H9 (cell line): ENCODE measurements at regions not wholly inside any gene's neighbourhood (a gene's known extent, or its start where the extent isn't known, plus 50 kb on each side); places are given as distances from the start of the nearest gene placed in this dataset.

Experiments used
- DNase-seq: peaks from one replicate; pipeline ENCODE4 v3.0.0-alpha.2; 2017
- H2AFZ ChIP-seq: one replicate; pipeline ENCODE4 v1.6.1; 2013; ENCODE audit warnings: mild to moderate bottlenecking, low read length, control low read depth, moderate library complexity
- H2AK5ac ChIP-seq: 2 replicates; pipeline ENCODE4 v1.6.1; 2013; ENCODE audit warnings: low read length, control low read depth, mixed read lengths; ENCODE audit not compliant: insufficient read length
- H2BK120ac ChIP-seq: one replicate; pipeline ENCODE4 v1.6.1; 2013; ENCODE audit warnings: low read depth, mild to moderate bottlenecking, low read length, control low read depth, inconsistent platforms; ENCODE audit not compliant: poor library complexity, severe bottlenecking
- H2BK12ac ChIP-seq: 2 replicates; pipeline ENCODE4 v1.6.1; 2013; ENCODE audit warnings: low read length, control low read depth, mixed read lengths, low read depth; ENCODE audit not compliant: insufficient read length
- H2BK15ac ChIP-seq: 2 replicates; pipeline ENCODE4 v1.6.1; 2013; ENCODE audit warnings: low read depth, low read length, control low read depth
- H2BK20ac ChIP-seq: one replicate; pipeline ENCODE4 v1.6.1; 2013; ENCODE audit warnings: low read depth, mild to moderate bottlenecking, low read length, control low read depth, inconsistent platforms; ENCODE audit not compliant: poor library complexity, severe bottlenecking
- H2BK5ac ChIP-seq: 2 replicates; pipeline ENCODE4 v1.6.1; 2013; ENCODE audit warnings: low read length, control low read depth, mixed read lengths; ENCODE audit not compliant: insufficient read length
- H3K14ac ChIP-seq: 2 replicates; pipeline ENCODE4 v1.6.1; 2013; ENCODE audit warnings: low read length, control low read depth; ENCODE audit not compliant: insufficient read depth
- H3K18ac ChIP-seq: 2 replicates; pipeline ENCODE4 v1.6.1; 2013; ENCODE audit warnings: low read depth, mild to moderate bottlenecking, mixed read lengths, low read length, control low read depth; ENCODE audit not compliant: insufficient read length
- H3K23ac ChIP-seq: 2 replicates; pipeline ENCODE4 v1.6.1; 2013; ENCODE audit warnings: low read length, control low read depth, mixed read lengths, low read depth; ENCODE audit not compliant: insufficient read length
- H3K23me2 ChIP-seq: 2 replicates; pipeline ENCODE4 v1.6.1; 2013; ENCODE audit warnings: low read depth, mild to moderate bottlenecking, mixed read lengths, low read length, control low read depth; ENCODE audit not compliant: insufficient read length, poor library complexity, severe bottlenecking
- H3K27ac ChIP-seq: 2 replicates; pipeline ENCODE4 v1.5.1; 2013; ENCODE audit warnings: low read length, control low read depth, mixed read lengths, low read depth; ENCODE audit not compliant: insufficient read length
- H3K27me3 ChIP-seq: 2 replicates; pipeline ENCODE4 v1.6.1; 2013; ENCODE audit warnings: low read length, control low read depth, inconsistent platforms; ENCODE audit not compliant: insufficient read depth
- H3K4ac ChIP-seq: 2 replicates; pipeline ENCODE4 v1.6.1; 2013; ENCODE audit warnings: low read depth, mild to moderate bottlenecking, control low read depth, inconsistent platforms, low read length, moderate library complexity
- H3K4me1 ChIP-seq: 2 replicates; pipeline ENCODE4 v1.6.1; 2013; ENCODE audit warnings: low read length, control low read depth, inconsistent platforms; ENCODE audit not compliant: insufficient read depth
- H3K4me2 ChIP-seq: 2 replicates; pipeline ENCODE4 v1.6.1; 2013; ENCODE audit warnings: low read length, control low read depth, mixed read lengths; ENCODE audit not compliant: insufficient read length, insufficient read depth
- H3K56ac ChIP-seq: 2 replicates; pipeline ENCODE4 v1.6.1; 2013; ENCODE audit warnings: low read depth, mild to moderate bottlenecking, mixed read lengths, low read length, control low read depth; ENCODE audit not compliant: insufficient read length
- H3K79me1 ChIP-seq: 2 replicates; pipeline ENCODE4 v1.6.1; 2013; ENCODE audit warnings: low read depth, mild to moderate bottlenecking, moderate library complexity, low read length, control low read depth, inconsistent platforms; ENCODE audit not compliant: insufficient read depth, poor library complexity, severe bottlenecking
- H3K79me2 ChIP-seq: 2 replicates; pipeline ENCODE4 v1.6.1; 2013; ENCODE audit warnings: low read length, control low read depth, inconsistent platforms; ENCODE audit not compliant: insufficient read depth
- H3K9ac ChIP-seq: 2 replicates; pipeline ENCODE4 v1.6.1; 2013; ENCODE audit warnings: low read length, control low read depth, mixed read lengths; ENCODE audit not compliant: insufficient read length; ENCODE audit errors: extremely low read depth
- H3K9me3 ChIP-seq: one replicate; pipeline ENCODE4 v1.6.1; 2013; ENCODE audit warnings: low read depth, low read length, inconsistent platforms; ENCODE audit not compliant: control insufficient read depth
- H3T11ph ChIP-seq: one replicate; pipeline ENCODE4 v1.6.1; 2013; ENCODE audit warnings: mild to moderate bottlenecking, low read length, control low read depth, inconsistent platforms
- H4K20me1 ChIP-seq: one replicate; pipeline ENCODE4 v1.6.1; 2013; ENCODE audit not compliant: control insufficient read depth, insufficient read length, insufficient read depth
- H4K5ac ChIP-seq: 2 replicates; pipeline ENCODE4 v1.6.1; 2013; ENCODE audit warnings: low read depth, mild to moderate bottlenecking, mixed read lengths, low read length, control low read depth; ENCODE audit not compliant: insufficient read length
- H4K8ac ChIP-seq: replicated peaks from 2 replicates; pipeline ENCODE4 v1.6.1; 2013; ENCODE audit warnings: low read length, control low read depth, mixed read lengths, low read depth; ENCODE audit not compliant: insufficient read length
- H4K91ac ChIP-seq: 2 replicates; pipeline ENCODE4 v1.6.1; 2013; ENCODE audit warnings: low read depth, mild to moderate bottlenecking, moderate library complexity, mixed read lengths, low read length, control low read depth; ENCODE audit not compliant: insufficient read length
- H3K27ac Mint-ChIP-seq, 3 experiments: 2 replicates in 2 of 3; 3 replicates in 1 of 3; pipeline ENCODE4 v1.8.0; 2020 to 2021; ENCODE audit warnings: mixed read lengths in 3 of 3, mild to moderate bottlenecking in 1 of 3, moderate library complexity in 1 of 3
- H3K27me3 Mint-ChIP-seq: 2 replicates; pipeline ENCODE4 v1.8.0; 2021; ENCODE audit warnings: low read depth, mild to moderate bottlenecking, moderate library complexity, mixed read lengths
- H3K36me3 Mint-ChIP-seq, 3 experiments: 2 replicates in 2 of 3; 3 replicates in 1 of 3; pipeline ENCODE4 v1.8.0; 2020 to 2021; ENCODE audit warnings: low read depth in 3 of 3, mixed read lengths in 3 of 3; ENCODE audit not compliant: insufficient read depth in 1 of 3
- H3K4me1 Mint-ChIP-seq, 2 experiments: 2 replicates each; pipeline ENCODE4 v1.8.0; 2020; ENCODE audit warnings: mixed read lengths in 2 of 2
- H3K4me3 Mint-ChIP-seq, 2 experiments: 2 replicates in 1 of 2; 3 replicates in 1 of 2; pipeline ENCODE4 v1.8.0; 2020 to 2021; ENCODE audit warnings: mild to moderate bottlenecking in 2 of 2, mixed read lengths in 2 of 2, moderate library complexity in 1 of 2
- H3K9me3 Mint-ChIP-seq, 2 experiments: 2 replicates in 1 of 2; 3 replicates in 1 of 2; pipeline ENCODE4 v1.8.0; 2020; ENCODE audit warnings: mild to moderate bottlenecking in 2 of 2, mixed read lengths in 2 of 2, moderate library complexity in 1 of 2
- CTCF ChIP-seq: fragments of 200-600 bp; sonication (generic); conservative IDR thresholded peaks from 3 replicates; pipeline ENCODE4 v1.8.0; 2021; ENCODE audit warnings: antibody characterized with exemption, mild to moderate bottlenecking
- WGBS: extraction: QIAGEN DNeasy Blood & Tissue Kit; methylation state at CpG from one replicate; pipeline ENCODE4 v1.1.7; 2013; ENCODE audit warnings: missing lambda C conversion rate, low lambda C conversion rate, mixed read lengths; ENCODE audit not compliant: insufficient read length; ENCODE audit errors: extremely low coverage; 5-methylcytosine and 5-hydroxymethylcytosine counted together

- Mint-ChIP-seq H3K27me3 (no peaks in the 10 kb centered on the region), H3K36me3 (no peaks in the 10 kb centered on the region), H3K27ac (no peak overlapping the region), H3K4me3 (no peak overlapping the region), H3K9me3 (no peaks in the 10 kb centered on the region), H3K4me1 (no peaks in the 10 kb centered on the region)
- H3K79me1 ChIP-seq: no peaks in the 10 kb centered on the region
- no peaks in the 10 kb centered on the region for H3K27me3 ChIP-seq
- H4K5ac ChIP-seq: no peak overlapping the region
- H3K79me2 ChIP-seq: no peaks in the 10 kb centered on the region
- no CpG with 5 or more reads among the region's 1 CpG for WGBS
- H3T11ph ChIP-seq: no peak overlapping the region
- H3K9me3 ChIP-seq: no peaks in the 10 kb centered on the region
- no peak overlapping the region for H3K14ac ChIP-seq
- no peak overlapping the region for H2AK5ac ChIP-seq
- H3K4me2 ChIP-seq: no peak overlapping the region
- H3K4ac ChIP-seq: no peak overlapping the region
- DNase-seq: no peak
- TF ChIP-seq CTCF: no peak
- no peak overlapping the region for H2BK5ac ChIP-seq
- H3K4me1 ChIP-seq: no peaks in the 10 kb centered on the region
- H3K23ac ChIP-seq: no peak overlapping the region
- H4K20me1 ChIP-seq: no peaks in the 10 kb centered on the region
- no peak overlapping the region for H3K27ac ChIP-seq
- no peak overlapping the region for H2BK12ac ChIP-seq
- H3K9ac ChIP-seq: no peak overlapping the region
- H4K8ac ChIP-seq: no peak overlapping the region
- no peak overlapping the region for H2BK20ac ChIP-seq
- no peak overlapping the region for H2AFZ ChIP-seq
- no peak overlapping the region for H4K91ac ChIP-seq
- no peaks in the 10 kb centered on the region for H3K23me2 ChIP-seq
- H3K18ac ChIP-seq: no peak overlapping the region
- H2BK120ac ChIP-seq: no peak overlapping the region
- no peak overlapping the region for H2BK15ac ChIP-seq
- no peak overlapping the region for H3K56ac ChIP-seq
These were observed 134.3 kb upstream of the MDFIC start for GRCh38 chr7:114787556-114787955.
